Stimulated activated naive CD8-positive, alpha-beta T cell treated with anti-CD3 and anti-CD28 coated beads, Interleukin-15, Interleukin-2, amounts not matched to agents 100 ng/mL and 50 ng/mL, for 24 hours (primary cell): ENCODE measurements at regions not wholly inside any gene's neighbourhood (a gene's known extent, or its start where the extent isn't known, plus 50 kb on each side); places are given as distances from the start of the nearest gene placed in this dataset.

Source experiments
- H3K27ac Mint-ChIP-seq: one replicate; pipeline ENCODE4 v1.8.0; 2021; ENCODE audit warnings: mild to moderate bottlenecking, mixed read lengths
- H3K27me3 Mint-ChIP-seq: one replicate; pipeline ENCODE4 v1.8.0; 2021; ENCODE audit warnings: mixed read lengths
- H3K36me3 Mint-ChIP-seq: one replicate; pipeline ENCODE4 v1.8.0; 2021; ENCODE audit warnings: low read depth, mixed read lengths
- H3K4me1 Mint-ChIP-seq: one replicate; pipeline ENCODE4 v1.8.0; 2021; ENCODE audit warnings: low read depth, mixed read lengths
- H3K4me3 Mint-ChIP-seq: one replicate; pipeline ENCODE4 v1.8.0; 2021; ENCODE audit warnings: mild to moderate bottlenecking, mixed read lengths
- H3K9me3 Mint-ChIP-seq: one replicate; pipeline ENCODE4 v1.8.0; 2021; ENCODE audit warnings: mixed read lengths

DNA sequence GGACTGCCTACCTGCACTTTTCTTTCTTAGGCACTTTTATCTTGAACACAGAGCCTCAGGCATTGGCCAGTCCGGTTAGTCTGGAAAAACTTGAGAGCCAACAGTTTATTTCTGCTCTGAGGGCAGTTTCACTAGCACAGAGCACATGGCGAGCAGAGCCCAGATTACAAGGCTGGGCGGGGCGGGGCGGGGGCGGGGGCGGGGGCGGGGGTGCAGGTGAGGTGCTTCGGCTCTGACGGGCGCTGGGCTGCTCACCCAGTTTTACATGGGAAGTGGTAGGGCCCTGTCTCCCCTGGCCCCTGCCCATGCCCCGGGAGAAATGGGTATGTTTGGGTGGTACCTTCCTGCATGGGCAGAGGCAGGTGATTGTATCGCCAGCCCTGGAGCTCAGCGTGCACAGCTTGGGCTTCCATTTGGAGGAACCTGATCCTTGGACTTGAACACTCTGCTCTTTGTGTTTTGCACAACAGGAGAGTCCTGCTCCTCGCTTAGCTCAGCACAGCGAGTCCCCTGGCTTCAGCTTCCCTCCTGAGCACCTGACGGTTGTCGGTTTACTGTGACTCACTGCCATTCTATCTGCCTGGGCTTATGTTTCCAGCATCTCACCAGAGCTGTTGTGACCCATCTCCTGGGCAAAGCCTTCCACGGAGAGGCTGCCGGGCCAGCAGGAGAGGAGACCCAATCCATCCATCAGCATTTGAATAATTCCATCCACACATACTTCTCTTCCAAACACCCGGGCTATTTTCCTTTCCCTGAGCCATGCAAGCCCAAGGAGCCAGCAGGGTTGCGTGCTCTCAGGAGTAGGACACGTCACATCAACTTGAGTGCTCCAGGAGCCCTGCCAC, 108.5 kb downstream of the ARF6 start:
- H3K36me3 Mint-ChIP-seq, result peaks cover 12% of the 10 kb centered on the region
- H3K9me3 Mint-ChIP-seq, result no peaks in the 10 kb centered on the region
- H3K27me3 Mint-ChIP-seq, result no peaks in the 10 kb centered on the region
- peak overlapping the region; percentile 99 for H3K27ac Mint-ChIP-seq
- peak overlapping the region; percentile 83 for H3K4me3 Mint-ChIP-seq
- peaks cover 79% of the 10 kb centered on the region for H3K4me1 Mint-ChIP-seq

DNA sequence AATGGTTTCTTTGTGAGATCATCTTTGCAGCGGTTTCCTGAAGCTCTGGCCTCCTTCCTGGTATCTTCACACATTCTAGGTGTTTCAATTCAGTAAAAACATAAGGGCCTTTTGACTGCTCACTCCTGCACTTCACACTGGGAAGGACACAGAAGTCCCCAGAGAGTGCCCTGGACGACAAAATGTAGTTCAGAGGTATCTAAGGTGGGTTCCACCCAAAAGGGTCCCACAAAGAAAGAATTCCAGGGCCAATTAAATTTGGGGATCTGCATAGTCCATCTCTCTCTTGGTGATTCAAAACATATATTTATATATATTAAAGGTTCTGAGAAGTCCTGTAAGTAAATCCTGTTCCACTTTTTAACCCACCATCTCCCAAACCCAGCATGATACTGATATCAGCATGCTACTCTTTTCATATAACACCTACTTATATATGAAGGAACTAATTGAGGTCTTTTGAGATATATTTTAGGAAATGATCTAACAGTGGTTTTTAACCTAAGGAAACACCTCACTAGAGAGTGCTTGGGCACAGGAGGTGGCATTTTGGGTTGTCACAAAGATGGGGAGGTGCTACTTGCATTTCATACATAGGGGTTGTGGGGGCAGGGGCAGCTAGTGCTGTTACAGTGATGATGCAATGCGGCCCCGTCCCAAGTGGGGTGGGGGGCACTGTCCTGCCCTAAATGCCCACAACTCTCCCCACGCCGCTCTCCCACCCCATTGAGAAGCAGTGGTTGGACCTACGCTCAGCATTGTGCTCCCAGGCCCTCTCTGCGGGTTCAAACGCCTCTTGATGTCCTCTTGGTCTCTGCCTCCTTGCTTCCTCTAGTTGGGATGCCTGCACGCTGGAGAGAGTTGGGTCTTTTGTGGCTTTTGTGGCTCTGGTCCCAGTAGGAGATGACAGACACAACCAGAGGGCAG, 109.4 kb downstream of the ARF6 start:
- Mint-ChIP-seq H3K4me1 (peaks cover 72% of the 10 kb centered on the region), H3K9me3 (no peaks in the 10 kb centered on the region), H3K27me3 (no peaks in the 10 kb centered on the region), H3K36me3 (peaks cover 12% of the 10 kb centered on the region), H3K4me3 (peak overlapping the region; percentile 83), H3K27ac (peak overlapping the region; percentile 99)

DNA sequence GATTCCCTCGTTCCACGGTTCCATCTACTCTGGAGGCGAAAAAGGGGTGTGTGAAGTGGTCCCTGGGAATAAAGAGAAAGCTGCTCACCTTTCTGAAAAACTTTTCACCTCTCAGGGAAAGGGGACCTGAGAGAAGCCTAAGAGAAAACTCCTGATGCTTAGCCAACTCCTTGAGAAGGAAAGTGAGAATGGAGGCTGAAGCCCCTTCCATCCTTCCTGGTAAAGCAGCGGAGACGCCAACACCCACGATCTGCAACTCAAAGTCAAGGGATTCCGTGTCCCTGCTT, 110.0 kb downstream of the ARF6 start:
- Mint-ChIP-seq H3K4me3 (peak overlapping the region; percentile 83), H3K4me1 (peaks cover 66% of the 10 kb centered on the region), H3K27ac (peak overlapping the region; percentile 99), H3K36me3 (peaks cover 12% of the 10 kb centered on the region), H3K27me3 (no peaks in the 10 kb centered on the region), H3K9me3 (no peaks in the 10 kb centered on the region)

GRCh38 chr14:50003213-50004021, 110.5 kb downstream of the ARF6 start:
- H3K4me3 Mint-ChIP-seq, result peak overlapping the region; percentile 83
- H3K27me3 Mint-ChIP-seq, result no peaks in the 10 kb centered on the region
- peak overlapping the region; percentile 99 for H3K27ac Mint-ChIP-seq
- H3K36me3 Mint-ChIP-seq, result peaks cover 12% of the 10 kb centered on the region
- H3K4me1 Mint-ChIP-seq, result peaks cover 61% of the 10 kb centered on the region
- no peaks in the 10 kb centered on the region for H3K9me3 Mint-ChIP-seq

DNA sequence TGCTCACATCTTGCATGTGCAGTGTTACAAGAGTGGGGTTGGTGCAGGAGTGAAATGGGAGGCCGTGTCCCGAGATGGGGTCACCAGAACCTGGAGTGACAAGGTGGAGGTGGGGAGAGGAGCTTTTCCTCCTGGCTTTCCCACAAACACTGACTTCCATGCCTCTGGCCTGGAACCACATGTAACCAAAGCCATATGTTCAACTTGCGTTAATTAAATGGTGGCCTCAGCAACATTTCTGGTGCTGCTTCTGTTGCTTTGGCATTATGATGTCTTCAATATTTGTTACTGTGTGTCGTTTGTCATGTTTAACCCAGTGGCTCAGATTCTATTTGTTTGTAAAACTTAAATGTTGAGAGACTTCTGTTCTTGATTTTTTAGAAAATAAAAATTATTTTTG, 110.2 kb downstream of the VCPKMT start:
- Mint-ChIP-seq H3K4me1 (peaks cover 39% of the 10 kb centered on the region), H3K27ac (no peak overlapping the region)

GRCh38 chr14:50007123-50007903, 109.1 kb downstream of the VCPKMT start:
- Mint-ChIP-seq H3K27me3 (no peaks in the 10 kb centered on the region), H3K4me3 (no peak overlapping the region), H3K27ac (no peak overlapping the region)

More for the DNA sequence above, 110.2 kb downstream of the VCPKMT start:
- H3K36me3 Mint-ChIP-seq, result peaks cover 26% of the 10 kb centered on the region
- no peaks in the 10 kb centered on the region for H3K9me3 Mint-ChIP-seq
- no peak overlapping the region for H3K4me3 Mint-ChIP-seq
- no peaks in the 10 kb centered on the region for H3K27me3 Mint-ChIP-seq

GRCh38 chr14:50008562-50008961, 107.8 kb downstream of the VCPKMT start:
- peak overlapping the region; percentile 21 for H3K27ac Mint-ChIP-seq
- H3K9me3 Mint-ChIP-seq, result no peaks in the 10 kb centered on the region
- peaks cover 29% of the 10 kb centered on the region for H3K4me1 Mint-ChIP-seq
- no peaks in the 10 kb centered on the region for H3K27me3 Mint-ChIP-seq
- H3K36me3 Mint-ChIP-seq, result peaks cover 27% of the 10 kb centered on the region
- no peak overlapping the region for H3K4me3 Mint-ChIP-seq

More at GRCh38 chr14:50007123-50007903, 109.1 kb downstream of the VCPKMT start:
- no peaks in the 10 kb centered on the region for H3K9me3 Mint-ChIP-seq
- H3K4me1 Mint-ChIP-seq, result peaks cover 28% of the 10 kb centered on the region
- peaks cover 27% of the 10 kb centered on the region for H3K36me3 Mint-ChIP-seq

GRCh38 chr14:50008974-50009373, 107.4 kb downstream of the VCPKMT start:
- no peaks in the 10 kb centered on the region for H3K27me3 Mint-ChIP-seq
- no peaks in the 10 kb centered on the region for H3K9me3 Mint-ChIP-seq
- H3K36me3 Mint-ChIP-seq, result peaks cover 27% of the 10 kb centered on the region
- H3K4me3 Mint-ChIP-seq, result no peak overlapping the region
- peak overlapping the region; percentile 21 for H3K27ac Mint-ChIP-seq
- peaks cover 26% of the 10 kb centered on the region for H3K4me1 Mint-ChIP-seq

GRCh38 chr14:50010752-50011151, 105.6 kb downstream of the VCPKMT start:
- Mint-ChIP-seq H3K9me3 (no peaks in the 10 kb centered on the region), H3K4me1 (peaks cover 19% of the 10 kb centered on the region), H3K27me3 (no peaks in the 10 kb centered on the region), H3K27ac (peak overlapping the region; percentile 5), H3K36me3 (peaks cover 21% of the 10 kb centered on the region), H3K4me3 (no peak overlapping the region)

DNA sequence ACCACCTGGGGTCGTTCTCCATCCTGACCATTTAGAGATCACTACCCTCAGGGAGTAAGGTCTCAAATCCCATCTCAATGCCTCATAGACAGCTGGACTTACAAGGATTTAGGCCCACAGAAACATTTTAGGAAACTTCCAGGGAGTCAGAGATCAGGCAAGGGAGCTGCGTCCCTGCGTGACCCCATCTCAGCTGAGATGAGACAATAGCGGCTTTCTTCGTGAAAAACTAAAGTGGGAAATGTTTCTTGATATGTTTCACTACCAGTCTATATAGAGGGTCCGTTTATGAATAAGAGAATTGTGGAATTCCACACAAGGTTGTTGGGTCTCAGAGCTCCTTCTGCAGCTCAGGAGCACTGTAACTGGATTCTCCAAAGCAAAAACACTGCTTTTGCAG, 105.1 kb downstream of the VCPKMT start:
- H3K4me1 Mint-ChIP-seq, result peaks cover 24% of the 10 kb centered on the region
- no peak overlapping the region for H3K27ac Mint-ChIP-seq
- no peaks in the 10 kb centered on the region for H3K27me3 Mint-ChIP-seq
- H3K4me3 Mint-ChIP-seq, result no peak overlapping the region
- peaks cover 24% of the 10 kb centered on the region for H3K36me3 Mint-ChIP-seq
- no peaks in the 10 kb centered on the region for H3K9me3 Mint-ChIP-seq

GRCh38 chr14:50012644-50013043, 103.7 kb downstream of the VCPKMT start:
- H3K9me3 Mint-ChIP-seq, result no peaks in the 10 kb centered on the region
- no peak overlapping the region for H3K27ac Mint-ChIP-seq
- no peak overlapping the region for H3K4me3 Mint-ChIP-seq
- peaks cover 27% of the 10 kb centered on the region for H3K4me1 Mint-ChIP-seq
- no peaks in the 10 kb centered on the region for H3K27me3 Mint-ChIP-seq
- peaks cover 26% of the 10 kb centered on the region for H3K36me3 Mint-ChIP-seq

- H3K4me1 Mint-ChIP-seq, result peaks cover 27% of the 10 kb centered on the region
- H3K9me3 Mint-ChIP-seq, result no peaks in the 10 kb centered on the region
- H3K4me3 Mint-ChIP-seq, result no peak overlapping the region
- H3K36me3 Mint-ChIP-seq, result peaks cover 29% of the 10 kb centered on the region
- H3K27me3 Mint-ChIP-seq, result no peaks in the 10 kb centered on the region
- H3K27ac Mint-ChIP-seq, result no peak overlapping the region
Measured at GRCh38 chr14:50013198-50013918, 103.0 kb downstream of the VCPKMT start.

GRCh38 chr14:50013934-50014333, 102.4 kb downstream of the VCPKMT start:
- no peaks in the 10 kb centered on the region for H3K9me3 Mint-ChIP-seq
- no peak overlapping the region for H3K4me3 Mint-ChIP-seq
- H3K36me3 Mint-ChIP-seq, result peaks cover 30% of the 10 kb centered on the region
- no peaks in the 10 kb centered on the region for H3K27me3 Mint-ChIP-seq
- H3K4me1 Mint-ChIP-seq, result peaks cover 25% of the 10 kb centered on the region
- H3K27ac Mint-ChIP-seq, result no peak overlapping the region
